HG03175 (cell line): ENCODE measurements at regions not wholly inside any gene's neighbourhood (a gene's known extent, or its start where the extent isn't known, plus 50 kb on each side); places are given as distances from the start of the nearest gene placed in this dataset.

Experiments used
- ATAC-seq: cut with Tn5 transposase; IDR thresholded peaks from one replicate; pipeline ENCODE4 v1.9.1; 2021; ENCODE audit warnings: mild to moderate bottlenecking, moderate library complexity; ENCODE audit not compliant: unreplicated experiment

DNA sequence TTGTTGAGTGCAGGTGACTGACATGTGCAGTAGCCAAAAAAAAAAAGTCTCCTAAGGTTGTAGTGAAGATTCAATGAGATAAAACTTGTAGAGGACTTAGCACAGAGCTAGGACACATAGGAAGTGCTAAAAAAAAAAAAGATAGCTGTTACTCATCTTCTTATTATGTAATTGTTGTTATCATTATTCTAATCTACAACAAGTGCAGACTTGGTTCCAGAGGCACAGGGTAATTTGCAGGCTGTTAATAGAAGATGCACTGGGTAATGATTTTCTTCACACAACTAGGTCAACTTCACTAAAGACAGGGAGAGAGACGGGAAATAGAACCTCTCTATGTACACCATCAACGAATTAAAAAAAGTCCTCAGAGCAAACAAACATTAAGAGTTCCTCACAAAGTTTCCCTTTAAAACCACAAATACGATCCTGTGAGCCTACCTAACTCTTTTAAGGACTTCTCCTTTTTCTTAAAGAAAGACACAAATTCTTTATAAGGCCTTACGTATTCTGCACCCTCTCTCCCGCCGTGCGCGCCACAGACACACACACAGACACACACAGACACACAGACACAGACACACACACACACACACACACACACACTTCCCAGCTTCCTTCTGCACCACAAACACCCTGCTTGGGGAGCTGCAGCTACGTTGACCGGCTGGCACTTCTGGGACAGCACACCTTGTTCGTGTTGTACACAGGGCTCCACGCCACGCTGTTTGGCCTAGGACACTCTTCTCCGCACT lies 49.8 kb upstream of the GADD45A start:
- no peak for ATAC-seq
